IMR-90 (cell line): ENCODE measurements at regions not wholly inside any gene's neighbourhood (a gene's known extent, or its start where the extent isn't known, plus 50 kb on each side); places are given as distances from the start of the nearest gene placed in this dataset.

Experiments
- ATAC-seq: fragments of 200-7000 bp; cut with Tn5 transposase; 2 replicates; pipeline ENCODE4 v1.9.1; 2020; ENCODE audit warnings: low read depth, mild to moderate bottlenecking, moderate library complexity
- BruUV-seq: library from RNA; stranded (reverse); fragments of 400-500 nt; replicated peaks from 2 replicates; lab custom pipeline; 2021; lab: Mats Ljungman, UMichigan
- CTCF ChIA-PET: fragments of 300-600 bp; formaldehyde crosslinking; extraction: SDS; loops from one replicate; lab custom pipeline; 2021; ENCODE audit warnings: antibody characterized with exemption; lab: Yijun Ruan, JAX
- POLR2A ChIA-PET: fragments of 300-600 bp; sonication (Branson Sonifier 250); formaldehyde crosslinking; loops from one replicate; lab custom pipeline; 2022; ENCODE audit warnings: antibody characterized with exemption; ENCODE audit not compliant: unreplicated experiment; lab: Charles Lee
- DNase-seq: peaks from one replicate; pipeline ENCODE4 v3.0.0; 2013
- H2AFZ ChIP-seq: replicated peaks from 2 replicates; pipeline ENCODE3; 2013; ENCODE audit warnings: low read length, mild to moderate bottlenecking; ENCODE audit not compliant: poor library complexity
- H2AK5ac ChIP-seq: 2 replicates; pipeline ENCODE4 v1.6.1; 2013; ENCODE audit warnings: low read depth, low read length, inconsistent platforms
- H2AK9ac ChIP-seq: replicated peaks from 2 replicates; pipeline ENCODE3; 2013; ENCODE audit warnings: mild to moderate bottlenecking, low read depth, low read length, moderate library complexity; ENCODE audit not compliant: poor library complexity
- H2BK120ac ChIP-seq: 2 replicates; pipeline ENCODE4 v1.6.1; 2013; ENCODE audit warnings: low read depth, low read length, inconsistent platforms
- H2BK15ac ChIP-seq: 3 replicates; pipeline ENCODE4 v1.6.1; 2013; ENCODE audit warnings: low read depth, low read length, inconsistent platforms
- H2BK20ac ChIP-seq: 2 replicates; pipeline ENCODE4 v1.6.1; 2013; ENCODE audit warnings: low read depth, mild to moderate bottlenecking, inconsistent platforms, low read length, moderate library complexity
- H2BK5ac ChIP-seq: 2 replicates; pipeline ENCODE4 v1.6.1; 2013; ENCODE audit warnings: mild to moderate bottlenecking, low read depth, low read length, inconsistent platforms; ENCODE audit not compliant: poor library complexity, severe bottlenecking
- H3K14ac ChIP-seq: replicated peaks from 2 replicates; pipeline ENCODE4 v1.6.1; 2013; ENCODE audit warnings: low read depth, low read length, inconsistent platforms
- H3K18ac ChIP-seq: 2 replicates; pipeline ENCODE4 v1.6.1; 2013; ENCODE audit warnings: low read depth, low read length, control low read depth
- H3K23ac ChIP-seq: 2 replicates; pipeline ENCODE4 v1.6.1; 2013; ENCODE audit warnings: low read depth, low read length, inconsistent platforms
- H3K27ac ChIP-seq: 2 replicates; pipeline ENCODE4 v1.5.1; 2013; ENCODE audit warnings: mild to moderate bottlenecking, control low read depth, low read length; ENCODE audit not compliant: insufficient read depth
- H3K27me3 ChIP-seq: 2 replicates; pipeline ENCODE4 v1.6.1; 2013; ENCODE audit warnings: low read length; ENCODE audit not compliant: control insufficient read depth, insufficient read depth
- H3K36me3 ChIP-seq: 2 replicates; pipeline ENCODE4 v1.6.1; 2013; ENCODE audit warnings: low read length, mixed read lengths; ENCODE audit not compliant: control insufficient read depth, insufficient read depth
- H3K4ac ChIP-seq: 2 replicates; pipeline ENCODE4 v1.6.1; 2013; ENCODE audit warnings: low read depth, low read length, inconsistent platforms
- H3K4me1 ChIP-seq: 2 replicates; pipeline ENCODE4 v1.6.1; 2013; ENCODE audit warnings: low read length, mixed read lengths; ENCODE audit not compliant: control insufficient read depth, insufficient read depth
- H3K4me2 ChIP-seq: 2 replicates; pipeline ENCODE4 v1.6.1; 2013; ENCODE audit warnings: low read depth, mild to moderate bottlenecking, control low read depth, low read length, moderate library complexity
- H3K4me3 ChIP-seq: 2 replicates; pipeline ENCODE4 v1.5.1; 2013; ENCODE audit warnings: low read depth, mild to moderate bottlenecking, control low read depth, low read length, moderate library complexity; ENCODE audit not compliant: insufficient read depth
- H3K56ac ChIP-seq: 2 replicates; pipeline ENCODE4 v1.6.1; 2013; ENCODE audit warnings: low read length, inconsistent platforms; ENCODE audit not compliant: insufficient read depth; ENCODE audit errors: extremely low read depth
- H3K79me1 ChIP-seq, 2 experiments: 2 replicates each; pipeline ENCODE4 v1.6.1; 2013; ENCODE audit warnings: low read length in 2 of 2, inconsistent platforms in 1 of 2, low read depth in 1 of 2
- H3K9ac ChIP-seq: 2 replicates; pipeline ENCODE4 v1.6.1; 2013; ENCODE audit warnings: low read depth, low read length, control low read depth
- H3K9me1 ChIP-seq: 2 replicates; pipeline ENCODE4 v1.6.1; 2013; ENCODE audit warnings: low read length, inconsistent platforms; ENCODE audit not compliant: insufficient read depth
- H3K9me3 ChIP-seq: 2 replicates; pipeline ENCODE4 v1.6.1; 2013; ENCODE audit warnings: low read length; ENCODE audit not compliant: control insufficient read depth, insufficient read depth
- H4K20me1 ChIP-seq: 2 replicates; pipeline ENCODE4 v1.6.1; 2013; ENCODE audit warnings: low read length, inconsistent platforms; ENCODE audit not compliant: insufficient read depth
- H4K5ac ChIP-seq: 2 replicates; pipeline ENCODE4 v1.6.1; 2013; ENCODE audit warnings: mild to moderate bottlenecking, low read depth, low read length, control low read depth
- H4K8ac ChIP-seq, 2 experiments: 2 replicates each; pipeline ENCODE4 v1.6.1; 2013; ENCODE audit warnings: low read depth in 2 of 2, low read length in 2 of 2, control low read depth in 1 of 2, inconsistent platforms in 1 of 2
- H4K91ac ChIP-seq: 2 replicates; pipeline ENCODE4 v1.6.1; 2013; ENCODE audit warnings: low read depth, low read length, inconsistent platforms; ENCODE audit not compliant: insufficient read depth
- BHLHE40 ChIP-seq: fragments of 150-350 bp; IDR thresholded peaks from 2 replicates; pipeline ENCODE4 v1.6.1; 2016; ENCODE audit warnings: mild to moderate bottlenecking, low read depth, low read length
- CTCF ChIP-seq: conservative IDR thresholded peaks from 2 replicates; pipeline ENCODE4 v1.5.1; 2012; ENCODE audit warnings: mild to moderate bottlenecking, low read depth, low read length, improper control_type of control experiment
- NFE2L2 ChIP-seq: fragments of 150-350 bp; IDR thresholded peaks from 2 replicates; pipeline ENCODE4 v1.6.1; 2016; ENCODE audit warnings: low read depth, mild to moderate bottlenecking, low read length
- RAD21 ChIP-seq: IDR thresholded peaks from 2 replicates; pipeline ENCODE4 v1.6.1; 2012; ENCODE audit warnings: low read length, improper control_type of control experiment
- RCOR1 ChIP-seq: IDR thresholded peaks from 2 replicates; pipeline ENCODE4 v1.6.1; 2012; ENCODE audit warnings: mild to moderate bottlenecking, low read length, improper control_type of control experiment; ENCODE audit not compliant: insufficient replicate concordance
- USF2 ChIP-seq: fragments of 150-350 bp; IDR thresholded peaks from 2 replicates; pipeline ENCODE4 v1.6.1; 2017; ENCODE audit warnings: mild to moderate bottlenecking, antibody characterized with exemption, low read length, low read depth
- WGBS, 2 experiments: methylation state at CpG; one replicate each; pipeline versions ENCODE4 v1.1.5 to v1.1.7; 2013; ENCODE audit warnings: missing lambda C conversion rate in 2 of 2; ENCODE audit not compliant: insufficient read length in 1 of 2; ENCODE audit errors: extremely low coverage in 2 of 2; 5-methylcytosine and 5-hydroxymethylcytosine counted together
- dilution Hi-C: fragments of 300-500 bp; cut with HindIII; formaldehyde crosslinking; loops from one replicate; pipeline ENCODE4 v1.14.3; 2018; ENCODE audit warnings: low sequenced_read_pairs; ENCODE audit not compliant: unreplicated experiment
- in situ Hi-C: fragments of 300-500 bp; cut with MboI; formaldehyde crosslinking; loops from 3 replicates; pipeline ENCODE4 v1.14.3; 2019; ENCODE audit warnings: low sequenced_read_pairs, inconsistent platforms, mixed read lengths
- intact Hi-C: fragments of 100-400 bp; cut with micrococcal nuclease; formaldehyde crosslinking; loops from 2 replicates; pipeline ENCODE4 v1.10.0; 2022

- no peak for ATAC-seq
- WGBS, 2 experiments, result 17% methylated on average over 1 of the region's 8 CpGs; no CpG with 5 or more reads in 1 of the 2 experiments
These were observed 126.9 kb downstream of the LRIG2 start for GRCh38 chr1:113199760-113200455.

More at GRCh38 chr1:113199760-113200455, 126.9 kb downstream of the LRIG2 start:
- H3K4ac ChIP-seq, result no peak overlapping the region
- no peak overlapping the region for H2BK15ac ChIP-seq
- no TSS peak for BruUV-seq
- intact Hi-C loops (no loop called here), dilution Hi-C loops (no loop called here), in situ Hi-C loops (no loop called here)
- H3K9me3 ChIP-seq, result no peaks in the 10 kb centered on the region
- ChIA-PET POLR2A (no interaction called here), CTCF (no interaction called here)
- no peak overlapping the region for H3K23ac ChIP-seq
- no peak overlapping the region for H3K27ac ChIP-seq
- H3K9ac ChIP-seq, result no peak overlapping the region
- H2BK120ac ChIP-seq, result no peak overlapping the region
- no peak overlapping the region for H4K91ac ChIP-seq
- no peak overlapping the region for H3K56ac ChIP-seq
- H3K14ac ChIP-seq, result no peak overlapping the region
- H2BK5ac ChIP-seq, result no peak overlapping the region
- H4K20me1 ChIP-seq, result no peaks in the 10 kb centered on the region
- H3K9me1 ChIP-seq, result no peaks in the 10 kb centered on the region
- no peak overlapping the region for H4K5ac ChIP-seq
- H2AK9ac ChIP-seq, result no peak overlapping the region
- H3K4me1 ChIP-seq, result no peaks in the 10 kb centered on the region
- no peaks in the 10 kb centered on the region for H3K79me1 ChIP-seq
- H3K4me3 ChIP-seq, result no peak overlapping the region
- DNase-seq, result no peak
- H4K8ac ChIP-seq, result no peak overlapping the region
- peaks cover 8% of the 10 kb centered on the region for H3K27me3 ChIP-seq
- no peak overlapping the region for H2AFZ ChIP-seq
- no peak overlapping the region for H3K18ac ChIP-seq
- H3K36me3 ChIP-seq, result no peaks in the 10 kb centered on the region
- no peak overlapping the region for H3K4me2 ChIP-seq
- no peak overlapping the region for H2BK20ac ChIP-seq
- H2AK5ac ChIP-seq, result no peak overlapping the region
- TF ChIP-seq NFE2L2, result no peak
- TF ChIP-seq RAD21, result no peak
- TF ChIP-seq CTCF, result no peak
- TF ChIP-seq USF2, result no peak
- no peak for TF ChIP-seq BHLHE40
- no peak for TF ChIP-seq RCOR1
